ENCODE measurements at regions not wholly inside any gene's neighbourhood (a gene's known extent, or its start where the extent isn't known, plus 50 kb on each side); places are given as distances from the start of the nearest gene placed in this dataset.

DNA sequence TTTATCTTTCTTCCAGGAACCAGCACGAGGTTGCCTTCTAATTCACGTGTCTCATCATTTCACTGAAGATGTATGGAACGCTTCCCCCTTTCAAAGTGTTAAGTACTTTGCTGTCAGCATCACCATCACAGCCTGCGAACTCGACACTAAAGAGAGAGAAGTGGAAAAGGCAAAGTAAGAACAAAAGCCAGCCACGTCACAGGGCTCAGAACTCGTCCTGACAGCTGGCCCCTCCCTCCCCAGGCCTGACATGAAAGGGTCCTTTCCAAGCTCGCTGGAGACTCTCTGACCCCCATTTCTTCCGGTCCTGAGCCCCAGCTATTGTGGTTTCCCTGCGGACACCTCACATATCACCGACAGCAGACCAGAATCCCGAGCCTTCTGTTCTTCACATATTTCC, 177.8 kb upstream of the NTM start:
- no peak for DNase-seq (ENCODE audit: low spot score)

DNA sequence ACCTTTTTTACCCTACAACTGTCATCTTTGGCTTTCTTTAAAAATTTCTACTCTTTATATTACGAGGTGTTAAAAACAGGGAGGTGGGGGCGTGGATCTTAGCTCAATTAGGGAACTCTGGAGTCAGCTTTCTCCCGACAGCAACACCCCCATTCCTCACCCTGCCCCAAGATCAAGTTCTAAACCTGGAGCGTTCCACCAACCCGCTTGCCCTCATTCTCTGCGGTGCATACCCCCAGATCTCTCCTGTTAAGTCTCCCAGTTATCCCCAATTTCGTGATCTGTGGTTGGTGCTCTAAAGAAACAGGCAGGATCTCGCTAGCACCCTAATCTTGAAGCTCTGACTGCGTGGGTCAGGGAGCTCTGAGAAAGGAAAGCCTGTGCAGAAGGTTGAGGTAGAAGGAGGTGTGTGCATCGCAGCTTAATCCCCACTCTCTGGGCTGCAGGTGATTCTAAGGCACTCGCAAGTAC, 177.3 kb upstream of the NTM start:
- no peak for DNase-seq (ENCODE audit: low spot score)

- DNase-seq (ENCODE audit: low spot score): no peak
Observed at GRCh38 chr11:131194726-131195125, 175.7 kb upstream of the NTM start.

DNA sequence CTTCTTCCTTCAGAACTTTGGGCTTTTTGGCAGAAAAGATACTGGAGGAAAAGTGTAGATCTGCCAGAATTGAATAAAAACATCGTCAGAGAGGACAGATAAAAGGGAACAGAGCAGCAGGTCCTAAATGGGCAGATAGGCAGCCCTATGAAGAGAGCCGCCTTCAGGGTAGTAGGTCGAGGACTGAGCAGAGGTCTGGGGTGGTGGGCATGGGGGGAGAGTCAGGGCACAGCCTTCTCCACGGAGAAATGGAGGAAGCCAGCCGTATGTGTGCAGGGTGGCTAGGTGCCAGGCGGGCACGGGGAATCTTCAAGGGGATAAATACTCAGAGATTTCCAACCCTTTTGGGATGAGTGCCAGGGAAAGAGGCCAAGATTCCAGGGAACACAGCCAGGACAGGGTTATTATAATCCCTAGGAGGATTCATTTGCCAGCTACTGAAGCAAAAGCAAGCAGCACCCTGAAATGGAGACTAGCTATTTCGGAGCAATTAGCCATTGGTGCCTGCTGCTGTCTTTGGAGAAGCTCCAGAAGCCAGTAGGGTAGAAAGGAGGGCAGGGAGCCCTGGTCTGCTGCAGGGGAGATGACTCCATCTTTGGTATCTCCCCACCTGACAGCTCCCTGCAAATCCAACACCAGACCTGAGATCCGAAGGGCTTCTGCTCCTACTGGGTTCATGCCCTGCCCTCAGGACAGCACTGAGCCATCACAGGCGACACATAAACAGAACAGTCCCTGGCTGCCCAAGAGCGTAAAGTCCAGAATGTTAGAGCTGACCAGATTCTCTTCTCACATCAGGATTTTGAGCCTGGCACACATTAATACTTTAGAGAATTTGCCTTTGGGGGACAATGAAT, 174.5 kb upstream of the NTM start:
- DNase-seq (ENCODE audit: low spot score): peak; percentile 21

DNA sequence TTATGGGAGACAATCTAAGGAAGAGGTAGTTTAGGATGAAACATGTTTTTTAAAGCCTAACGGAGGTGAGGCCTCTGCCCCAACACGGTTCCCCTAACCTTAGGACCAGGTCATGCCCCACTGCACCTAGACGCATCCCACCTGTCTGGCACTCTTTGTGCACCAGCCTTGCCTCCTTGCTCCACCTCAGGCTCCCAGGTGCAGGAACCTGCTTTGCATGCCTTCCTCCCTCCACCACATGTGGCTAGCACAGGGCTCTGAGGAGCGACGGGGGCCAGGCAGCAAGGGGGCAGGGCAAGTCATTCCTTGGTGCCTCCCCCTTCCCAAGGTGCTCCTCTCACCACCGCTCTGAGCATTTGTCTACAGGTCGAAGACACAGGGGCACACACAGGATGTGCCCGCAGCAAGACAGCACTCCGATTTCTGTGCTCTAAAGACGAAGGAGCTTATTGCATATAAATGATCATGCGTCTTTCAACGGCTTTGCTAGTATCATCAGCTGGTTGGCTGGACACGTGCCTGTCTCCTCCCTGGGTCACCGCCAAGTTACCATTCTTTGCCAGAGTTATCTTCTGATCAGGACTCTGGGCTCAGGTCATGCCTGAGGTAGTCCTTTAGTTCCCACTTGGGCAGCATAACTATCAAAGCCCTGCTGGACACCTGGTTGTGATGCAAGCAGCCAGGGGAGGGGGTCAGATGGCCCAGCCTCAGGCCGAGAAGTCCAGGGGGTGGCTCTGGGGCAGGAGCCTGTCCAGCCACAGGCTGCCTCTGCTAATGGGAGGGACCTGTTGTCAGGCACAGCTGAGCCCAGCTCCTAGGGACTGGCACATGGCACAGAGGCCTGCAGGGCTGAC, 172.0 kb upstream of the NTM start:
- no peak for DNase-seq (ENCODE audit: low spot score)

DNA sequence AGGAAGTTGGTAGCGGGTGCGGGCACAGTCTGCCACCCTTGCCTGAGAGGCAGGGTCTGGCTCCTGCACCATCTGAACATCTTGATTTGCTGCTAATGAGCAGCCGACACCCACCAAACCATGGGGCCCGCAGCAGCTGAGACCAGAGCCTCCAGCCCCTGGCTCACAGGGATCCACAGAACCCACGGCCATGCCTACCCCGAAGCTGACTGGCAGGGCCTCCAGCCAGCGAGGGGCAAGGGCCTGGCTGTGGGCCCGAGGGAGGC, 171.5 kb upstream of the NTM start:
- DNase-seq (ENCODE audit: low spot score): no peak

DNA sequence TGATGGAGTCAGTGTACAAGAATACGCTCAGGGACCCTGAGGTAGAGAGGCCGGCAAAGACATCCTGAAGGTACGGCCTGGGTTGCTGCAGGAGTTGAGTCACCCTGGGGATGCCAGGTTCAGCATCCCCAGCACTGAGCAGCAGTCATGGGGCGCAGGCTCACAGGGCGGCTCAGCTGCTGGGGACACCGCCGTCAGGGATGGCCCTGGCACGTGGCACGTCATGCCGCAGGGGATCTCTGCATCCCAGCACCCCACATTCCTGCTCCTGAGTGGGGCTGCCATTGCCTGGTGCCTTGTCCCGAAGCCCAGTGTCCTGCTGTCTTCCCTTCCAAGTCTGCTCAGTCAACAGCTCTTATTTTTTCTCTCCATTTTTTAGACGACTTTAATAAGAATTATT, 168.7 kb upstream of the NTM start:
- DNase-seq (ENCODE audit: low spot score): no peak

GRCh38 chr11:131203040-131203439, 167.4 kb upstream of the NTM start:
- DNase-seq (ENCODE audit: low spot score): no peak

GRCh38 chr11:131204282-131204681, 166.1 kb upstream of the NTM start:
- no peak for DNase-seq (ENCODE audit: low spot score)

DNA sequence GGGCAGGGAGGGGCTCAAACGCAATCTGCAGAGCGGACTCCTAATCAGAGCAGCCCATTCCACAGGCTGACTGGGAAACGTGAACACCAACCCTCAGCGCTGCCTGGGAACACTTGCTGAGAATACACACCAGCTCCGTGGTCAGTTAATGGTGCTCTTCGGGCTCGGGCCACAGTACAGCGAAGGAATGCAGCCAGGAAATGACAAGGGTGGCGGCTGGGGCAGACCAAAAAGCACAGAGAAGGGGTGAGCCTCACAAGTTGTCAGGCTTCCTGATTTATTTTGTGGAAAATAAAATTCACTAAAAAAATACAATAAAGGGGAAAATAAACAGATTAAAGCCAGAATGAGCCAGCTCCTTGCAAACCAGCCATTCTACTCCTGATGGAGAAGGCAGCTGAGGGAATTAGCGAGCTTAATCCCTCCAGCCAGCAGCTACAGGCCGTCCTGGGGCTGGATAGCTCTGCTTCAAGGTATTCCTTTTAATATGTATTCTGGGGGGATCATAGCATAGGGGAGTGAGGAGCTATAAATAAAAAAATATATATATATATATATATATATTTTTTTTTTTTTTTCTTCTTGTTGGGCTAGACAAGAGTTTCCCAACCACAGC, 165.5 kb upstream of the NTM start:
- no peak for DNase-seq (ENCODE audit: low spot score)

GRCh38 chr11:131206671-131207070, 163.7 kb upstream of the NTM start:
- DNase-seq (ENCODE audit: low spot score): no peak

- DNase-seq (ENCODE audit: low spot score): no peak
Observed at GRCh38 chr11:131207901-131208300, 162.5 kb upstream of the NTM start.

DNA sequence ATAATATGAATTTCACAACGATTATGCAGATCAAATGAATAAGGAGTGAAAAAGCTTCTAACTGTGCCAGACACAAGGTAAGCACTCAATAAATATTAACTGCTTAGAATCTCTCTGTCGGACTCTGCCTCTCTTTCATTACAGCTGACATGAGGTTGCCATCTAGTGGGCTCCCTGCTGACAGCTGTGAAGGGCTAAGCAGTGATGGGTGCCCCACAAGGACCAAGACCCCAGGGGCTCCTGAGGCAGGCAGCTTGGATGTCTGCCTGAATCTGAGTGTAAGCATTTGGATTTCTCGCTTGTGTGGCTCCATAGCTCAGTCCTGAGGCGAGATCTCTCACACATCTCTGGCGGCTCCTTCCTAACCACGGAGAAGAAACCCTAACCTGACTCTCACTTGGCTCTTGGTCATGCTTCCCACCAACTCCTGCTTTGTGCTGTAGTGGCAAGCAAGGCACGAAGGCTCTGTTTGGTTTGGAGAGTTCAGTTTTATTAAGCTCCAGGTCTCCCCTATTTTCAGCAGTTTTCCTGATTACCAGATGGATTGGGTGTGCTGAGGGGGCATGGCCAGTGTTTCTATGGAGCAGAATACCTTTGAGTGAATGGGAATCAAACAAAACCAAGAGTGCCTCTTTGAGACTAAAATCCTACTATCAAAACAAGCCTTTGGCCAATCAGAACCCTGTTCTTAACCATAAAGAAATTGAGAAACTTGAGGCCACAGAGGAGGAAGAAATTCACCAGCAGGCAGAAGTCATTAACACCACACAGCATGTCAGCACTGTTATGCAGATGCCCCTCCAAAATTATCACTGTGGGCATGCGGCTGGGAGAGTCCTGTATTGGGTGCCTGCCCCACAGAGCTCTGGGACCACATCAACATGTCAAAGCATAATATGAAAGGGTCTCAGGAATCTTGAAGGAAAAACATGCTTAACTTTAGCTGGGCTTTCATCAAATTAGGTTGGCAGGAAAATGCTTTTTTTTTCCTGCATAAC, 152.8 kb upstream of the NTM start:
- no peak for DNase-seq (ENCODE audit: low spot score)

DNA sequence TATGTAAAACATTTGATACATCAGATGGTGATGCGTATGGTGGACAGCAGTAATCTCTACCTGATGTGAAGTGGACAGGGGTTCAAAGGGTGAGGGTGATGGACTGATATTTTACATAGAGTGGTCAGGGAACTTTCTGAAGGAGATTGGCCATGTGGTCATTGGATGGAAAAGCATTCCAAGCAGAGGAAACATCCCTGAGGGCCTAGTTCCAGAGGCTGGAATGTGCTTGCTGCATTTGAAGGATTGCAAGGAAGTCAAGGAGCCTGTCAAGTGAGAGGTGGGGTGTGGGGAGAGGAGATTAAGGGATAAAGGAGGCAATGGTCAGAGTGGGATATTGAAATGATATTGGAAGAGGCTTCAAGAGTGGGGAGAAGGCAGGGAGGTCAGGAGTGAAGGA, 151.9 kb upstream of the NTM start:
- DNase-seq (ENCODE audit: low spot score): no peak

- DNase-seq (ENCODE audit: low spot score): no peak
Observed at GRCh38 chr11:131219646-131220045, 150.8 kb upstream of the NTM start.

DNA sequence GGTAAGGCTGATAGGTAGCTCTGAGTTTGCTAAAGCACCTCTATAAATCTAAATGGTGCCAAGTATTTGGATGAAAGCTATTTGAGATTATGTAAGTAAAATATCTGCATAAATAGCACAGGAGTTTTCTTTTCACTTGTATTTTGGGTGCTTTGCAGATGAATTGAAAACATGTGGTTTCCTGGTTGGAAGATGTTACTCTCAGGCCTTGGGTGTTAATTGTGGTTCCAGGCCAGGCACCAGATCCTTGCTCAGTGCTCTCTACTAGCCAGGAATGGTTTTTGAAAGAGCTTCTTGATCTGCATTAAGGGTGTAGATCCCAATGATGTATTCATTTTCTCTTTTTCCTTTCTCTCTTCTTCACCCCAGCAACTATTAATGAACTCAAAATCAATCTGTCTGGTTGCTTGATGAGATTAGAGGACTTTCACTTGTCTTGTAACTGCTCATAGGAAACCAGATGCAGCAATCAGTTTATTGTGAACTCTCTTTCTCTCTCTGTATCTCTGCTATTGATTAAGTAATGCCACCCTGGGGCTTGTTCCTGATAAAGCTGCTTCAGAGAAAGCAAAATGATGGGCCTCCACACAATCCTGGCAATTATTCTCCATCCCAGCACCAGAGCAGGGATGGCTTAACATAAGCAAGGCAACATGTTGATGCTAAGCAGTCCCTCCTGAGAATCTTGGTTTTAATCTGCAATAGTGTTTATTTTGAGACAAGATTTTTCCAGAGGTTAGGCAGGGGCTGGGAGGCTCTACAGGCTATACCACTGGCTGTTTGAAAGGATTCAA, 147.0 kb upstream of the NTM start:
- no peak for DNase-seq (ENCODE audit: low spot score)

DNA sequence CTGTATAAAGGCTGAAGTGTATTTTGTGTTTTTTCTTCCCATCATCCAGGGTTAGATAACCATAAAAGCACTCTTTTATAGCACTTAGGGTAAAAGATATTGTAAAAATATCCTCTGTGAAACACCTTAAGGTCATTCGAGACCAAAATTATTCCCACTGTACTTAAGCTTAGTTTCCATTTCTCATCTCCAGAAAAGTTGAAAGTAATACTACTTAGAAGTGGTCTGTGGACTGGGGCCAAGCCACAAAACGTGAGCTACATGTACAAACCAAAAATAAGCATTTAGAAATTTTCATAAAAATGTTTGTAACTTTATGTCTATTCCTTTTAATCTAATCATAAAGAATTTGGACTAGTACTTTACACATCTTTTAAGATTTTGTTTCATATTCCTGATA, 142.0 kb upstream of the NTM start:
- no peak for DNase-seq (ENCODE audit: low spot score)

DNA sequence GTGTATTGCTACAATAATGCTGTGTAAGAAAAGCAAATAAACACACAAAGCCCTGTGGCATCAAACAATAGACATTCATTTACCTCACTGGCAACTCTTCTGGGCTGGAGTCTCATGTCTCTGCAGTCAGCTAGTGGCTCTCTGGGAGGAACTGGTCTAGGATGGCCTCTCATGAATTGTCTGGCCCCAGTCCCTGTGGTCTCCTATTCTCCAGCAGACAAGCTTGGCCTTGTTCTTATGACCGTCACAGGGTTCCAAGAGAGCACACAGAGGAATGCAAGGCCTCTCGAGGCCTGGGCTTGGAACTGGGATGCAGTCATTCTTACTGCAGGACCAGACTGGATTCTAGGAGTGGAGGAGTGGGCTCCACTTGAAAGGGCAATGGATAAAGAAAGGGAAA, 141.2 kb upstream of the NTM start:
- no peak for DNase-seq (ENCODE audit: low spot score)

- DNase-seq (ENCODE audit: low spot score): no peak
Observed at GRCh38 chr11:131231317-131231940, 139.0 kb upstream of the NTM start.

DNA sequence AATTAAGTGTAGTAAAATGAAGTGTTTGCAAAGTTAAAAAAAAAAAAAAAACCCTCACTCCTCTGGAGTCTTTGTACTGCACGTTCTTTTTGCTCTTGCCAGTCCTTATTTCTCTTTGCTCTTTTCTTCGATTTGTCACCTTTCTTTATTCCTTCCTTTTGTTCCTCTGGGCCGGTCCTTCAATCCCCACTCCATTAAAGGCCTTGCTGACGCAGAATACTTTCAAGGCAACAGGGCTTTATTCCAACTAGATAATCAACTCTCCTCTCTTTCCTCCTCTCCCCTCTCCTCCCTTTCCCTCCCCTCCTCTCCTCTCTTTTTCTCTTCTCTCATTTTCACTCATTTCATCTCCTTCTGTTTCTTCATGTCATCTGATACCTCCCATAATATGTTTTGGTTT, 138.2 kb upstream of the NTM start:
- no peak for DNase-seq (ENCODE audit: low spot score)

- DNase-seq (ENCODE audit: low spot score): no peak
Observed at GRCh38 chr11:131234221-131234620, 136.2 kb upstream of the NTM start.
